ENCODE measurements at regions not wholly inside any gene's neighbourhood (a gene's known extent, or its start where the extent isn't known, plus 50 kb on each side); places are given as distances from the start of the nearest gene placed in this dataset.

DNA sequence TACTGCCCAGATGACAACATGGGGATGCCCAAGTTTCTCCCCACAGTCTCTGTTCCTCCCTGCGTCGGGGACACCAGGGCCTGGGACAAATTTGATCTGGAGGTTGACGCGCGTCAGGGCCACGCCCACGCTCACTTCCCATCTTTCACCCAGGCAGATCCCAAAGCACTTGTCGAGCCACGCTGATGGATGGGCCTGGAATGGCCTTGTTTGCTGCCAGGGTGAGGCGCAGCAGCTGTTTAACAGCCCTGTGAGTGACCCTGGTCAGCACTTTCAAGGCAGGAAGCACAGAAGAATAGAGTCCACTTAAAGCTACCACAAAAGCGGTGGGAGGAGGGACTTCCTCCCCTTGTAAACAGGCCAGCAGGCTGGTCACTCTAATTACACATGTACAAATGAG lies 324.7 kb upstream of the JARID2 start:
- peak; percentile 95 to 98 (median 96) for DNase-seq

GRCh38 chr6:14921878-14922671 lies 323.8 kb upstream of the JARID2 start:
- DNase-seq: peak; percentile 85 to 96 (median 92)

DNA sequence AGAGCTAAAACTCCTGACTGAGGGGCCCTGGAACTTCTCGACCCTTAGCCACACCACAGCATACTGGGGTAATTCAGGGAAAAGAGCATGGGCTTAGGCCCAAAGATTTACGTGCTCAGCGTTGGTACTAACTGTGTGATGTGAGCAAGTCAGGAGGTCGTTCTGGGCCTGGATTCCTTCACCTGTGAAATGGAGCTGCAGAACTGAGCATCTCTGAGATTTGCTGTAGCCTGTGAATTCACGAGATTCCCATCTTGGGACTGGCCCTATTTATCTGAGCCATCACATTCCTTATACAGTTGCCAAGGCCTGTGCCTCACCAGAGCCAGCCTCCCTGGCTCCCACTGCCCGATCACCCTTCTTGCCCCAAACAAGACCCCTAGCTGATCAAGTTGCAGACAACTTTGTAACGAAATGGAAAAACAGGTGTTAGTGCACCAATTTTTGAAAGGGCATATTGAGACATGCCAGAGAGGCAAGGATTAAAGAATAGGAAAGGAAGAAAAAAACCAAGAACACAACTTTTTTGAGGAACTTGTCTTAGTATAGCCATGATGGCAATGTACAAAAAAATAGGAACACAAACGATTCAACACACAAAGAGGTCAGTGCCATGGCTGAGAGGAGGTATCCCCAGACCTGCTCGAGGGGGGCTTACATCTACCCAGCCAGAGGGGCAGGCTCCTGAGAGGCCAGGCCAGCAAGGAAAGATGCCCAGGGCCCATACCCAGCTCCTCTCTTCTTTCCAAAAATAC lies 323.0 kb upstream of the JARID2 start:
- peak in 2 of 4 experiments; percentile 35 to 58 for DNase-seq

DNA sequence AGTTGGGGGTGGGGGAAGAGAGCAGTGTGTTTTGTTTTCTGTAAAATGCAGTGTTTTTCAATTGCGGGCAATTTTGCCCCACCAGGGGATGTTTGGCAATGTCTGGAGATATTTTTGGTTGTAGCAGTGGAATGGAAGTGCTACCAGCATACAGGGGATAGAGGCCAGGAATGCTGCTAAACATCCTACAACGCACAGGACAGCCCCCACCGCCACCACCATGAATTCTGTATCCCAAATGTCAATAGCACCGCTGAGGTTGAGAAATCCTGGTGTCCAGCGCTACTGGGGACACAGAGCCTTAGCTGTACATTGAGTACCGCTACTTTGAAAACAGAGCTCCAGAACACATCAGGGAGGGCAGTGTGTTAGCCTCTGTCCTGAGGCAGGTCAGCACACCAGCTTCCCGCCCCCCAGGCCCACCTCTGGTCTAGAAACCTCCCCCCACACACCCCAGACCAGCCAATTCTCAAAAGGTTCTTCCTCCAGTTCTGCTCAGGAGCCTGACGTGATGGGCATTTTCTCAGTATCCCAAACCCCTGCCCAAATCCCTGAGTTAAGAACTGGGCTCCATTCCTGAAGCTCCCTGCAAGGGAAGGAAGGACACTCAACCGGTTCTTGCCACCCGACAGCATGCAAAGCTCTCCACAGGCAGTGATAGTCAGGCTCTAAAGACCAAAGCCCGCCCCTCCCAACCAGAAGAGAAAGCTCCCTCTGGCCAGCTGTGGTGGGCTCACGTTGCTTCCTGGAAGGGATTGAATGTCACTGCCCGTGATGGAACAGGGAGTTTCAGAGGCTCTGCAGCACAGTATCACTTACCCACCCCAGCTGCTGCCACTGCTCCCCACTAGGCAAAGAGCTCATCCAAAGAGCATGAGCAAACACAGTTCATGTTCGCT lies 321.5 kb upstream of the JARID2 start:
- DNase-seq: no peak

DNA sequence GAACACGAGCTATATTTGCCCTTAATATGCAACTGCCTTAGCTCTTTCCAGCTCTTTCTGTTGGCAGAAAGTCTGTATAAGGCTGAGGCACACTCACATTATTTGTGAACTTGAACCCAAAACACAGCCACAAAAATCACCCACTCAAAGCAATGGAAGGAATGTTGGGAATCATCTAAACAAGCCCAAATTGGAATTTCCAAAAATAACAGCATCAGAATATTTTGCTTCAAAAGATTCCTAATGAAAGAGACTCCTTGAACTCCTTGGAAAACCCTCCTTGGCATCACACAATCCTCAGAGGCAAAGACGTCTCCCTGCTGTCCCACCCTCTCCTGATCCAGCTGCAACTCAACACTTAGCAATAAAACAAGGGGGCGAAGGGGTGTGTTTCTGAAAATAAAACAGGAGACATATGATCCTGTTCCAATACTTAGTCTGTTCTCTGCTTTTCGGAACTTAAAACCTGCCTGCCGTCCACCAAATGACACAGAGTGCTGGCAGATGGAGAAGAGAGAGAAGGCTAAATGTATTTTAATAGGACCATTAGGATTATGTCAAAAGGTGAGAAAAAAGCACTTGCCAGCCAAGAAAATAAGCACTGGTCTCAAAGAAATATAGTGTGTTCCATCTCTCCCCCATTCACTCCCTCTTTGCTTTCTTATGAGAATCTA lies 320.7 kb upstream of the JARID2 start:
- no peak for DNase-seq

DNA sequence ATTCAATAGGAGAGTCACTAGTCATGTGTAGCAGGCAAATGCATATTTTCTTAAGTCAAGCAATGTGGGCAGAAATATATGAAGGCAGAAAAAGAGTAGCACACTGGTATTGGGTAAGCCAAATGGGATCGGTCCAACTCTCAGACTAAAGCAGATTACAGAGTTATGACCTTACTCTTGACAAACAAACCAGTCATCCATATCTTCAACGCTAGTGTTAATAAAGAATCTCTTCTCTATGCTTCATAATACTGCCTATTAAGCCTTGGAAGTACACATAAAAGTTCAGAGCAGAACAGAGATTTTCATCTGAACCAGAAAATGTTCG lies 320.2 kb upstream of the JARID2 start:
- DNase-seq: peak in 1 of 4 experiments; percentile 50

DNA sequence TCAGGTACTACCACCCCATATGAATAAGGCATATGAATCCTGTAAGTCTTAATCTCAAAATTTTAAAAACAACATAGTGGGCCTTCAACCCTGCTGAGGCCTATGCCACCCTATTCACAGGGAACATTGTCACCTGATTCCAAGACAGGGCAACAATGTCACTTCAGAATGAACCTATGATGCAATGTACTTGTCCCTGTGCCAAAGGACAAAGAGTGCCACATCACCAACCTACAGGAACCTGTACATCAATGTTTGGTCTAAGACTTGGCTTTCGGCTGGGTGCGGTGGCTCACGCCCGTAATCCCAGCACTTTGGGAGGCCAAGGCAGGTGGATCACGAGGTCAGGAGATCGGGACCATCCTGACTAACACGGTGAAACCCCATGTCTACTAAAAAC lies 318.5 kb upstream of the JARID2 start:
- no peak for DNase-seq

DNA sequence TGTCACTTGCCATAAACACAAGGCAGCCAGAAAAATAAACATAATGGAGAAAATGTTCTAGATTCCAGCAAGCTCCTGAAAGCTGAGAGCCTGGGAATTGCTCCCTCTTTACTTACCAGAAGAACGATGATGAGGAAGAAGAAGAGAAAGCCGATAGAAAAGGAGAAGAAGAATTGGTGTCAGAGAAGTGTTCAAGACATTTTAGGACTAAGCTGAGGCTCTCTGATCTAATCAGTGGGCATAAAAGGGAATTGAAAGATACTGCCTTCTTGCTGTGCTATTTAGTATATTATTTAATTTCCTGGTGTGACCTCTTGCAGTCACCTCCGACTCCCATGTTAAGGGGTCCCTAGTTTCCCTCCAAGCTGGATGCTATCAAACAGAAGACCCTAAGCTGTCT lies 316.6 kb upstream of the JARID2 start:
- peak in 2 of 4 experiments; percentile 59 to 61 for DNase-seq

- DNase-seq: no peak
Observed at GRCh38 chr6:14930366-14930989, 315.4 kb upstream of the JARID2 start.

DNA sequence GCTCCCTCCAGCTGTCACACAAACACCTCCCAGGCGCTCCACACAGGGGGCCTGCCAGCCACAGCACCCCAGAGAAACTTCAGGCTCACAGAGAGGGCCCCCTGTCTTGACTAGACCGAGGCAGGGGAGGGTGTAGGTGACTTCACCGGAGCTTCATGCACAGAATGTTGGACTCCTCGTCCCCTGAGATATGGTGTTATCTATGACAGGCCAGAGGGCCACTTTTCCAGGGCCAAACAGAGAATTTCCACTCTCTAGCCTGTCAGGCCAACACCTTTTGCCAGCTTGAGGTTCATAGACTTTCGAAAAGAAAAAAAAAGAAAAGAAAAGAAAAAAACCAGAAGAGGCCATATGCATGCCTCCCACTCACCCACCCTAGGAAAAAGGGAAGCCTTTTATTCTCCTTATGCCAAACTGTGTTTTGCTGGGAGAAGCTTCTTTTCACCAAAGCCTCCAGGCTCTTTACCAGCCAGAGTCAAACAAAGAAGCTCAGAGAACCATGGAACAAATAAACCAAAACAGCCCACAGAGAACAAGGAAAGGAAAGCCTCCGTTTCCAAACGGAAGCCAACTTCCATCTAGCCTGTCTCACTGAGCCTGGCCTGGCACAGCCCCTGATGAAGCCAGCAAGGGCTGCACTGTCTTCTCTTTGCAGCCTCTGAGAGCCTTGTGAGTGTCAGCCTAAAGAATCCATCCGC lies 313.2 kb upstream of the JARID2 start:
- DNase-seq: peak; percentile 43 to 70 (median 66)

DNA sequence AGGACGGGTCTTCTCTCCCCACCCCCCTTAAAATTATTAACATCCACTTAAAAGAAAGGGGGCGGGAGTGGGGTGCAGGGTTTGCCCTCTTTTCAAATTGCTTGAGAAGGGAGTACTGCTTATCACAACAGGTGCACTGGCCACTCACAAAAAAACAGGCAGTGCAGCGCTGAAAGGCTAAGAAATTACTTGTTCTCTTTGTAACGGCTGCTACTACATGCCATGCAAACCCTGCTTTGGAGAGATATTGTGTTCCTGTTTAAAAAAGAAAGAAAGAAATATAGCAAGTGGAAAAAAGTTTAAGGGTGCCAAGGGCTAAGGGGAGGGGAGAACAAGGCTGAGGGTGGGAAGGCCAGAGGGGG lies 312.7 kb upstream of the JARID2 start:
- no peak for DNase-seq

- DNase-seq: peak in 3 of 4 experiments; percentile 36 to 44 (median 38)
Observed at GRCh38 chr6:14934013-14934412, 311.9 kb upstream of the JARID2 start.

- DNase-seq: no peak
Observed at GRCh38 chr6:14934844-14935243, 311.0 kb upstream of the JARID2 start.

GRCh38 chr6:14936861-14937260 lies 309.0 kb upstream of the JARID2 start:
- no peak for DNase-seq

- DNase-seq: no peak
Observed at GRCh38 chr6:14943116-14943515, 302.8 kb upstream of the JARID2 start.

- DNase-seq: no peak
Observed at GRCh38 chr6:14944593-14944992, 301.3 kb upstream of the JARID2 start.

DNA sequence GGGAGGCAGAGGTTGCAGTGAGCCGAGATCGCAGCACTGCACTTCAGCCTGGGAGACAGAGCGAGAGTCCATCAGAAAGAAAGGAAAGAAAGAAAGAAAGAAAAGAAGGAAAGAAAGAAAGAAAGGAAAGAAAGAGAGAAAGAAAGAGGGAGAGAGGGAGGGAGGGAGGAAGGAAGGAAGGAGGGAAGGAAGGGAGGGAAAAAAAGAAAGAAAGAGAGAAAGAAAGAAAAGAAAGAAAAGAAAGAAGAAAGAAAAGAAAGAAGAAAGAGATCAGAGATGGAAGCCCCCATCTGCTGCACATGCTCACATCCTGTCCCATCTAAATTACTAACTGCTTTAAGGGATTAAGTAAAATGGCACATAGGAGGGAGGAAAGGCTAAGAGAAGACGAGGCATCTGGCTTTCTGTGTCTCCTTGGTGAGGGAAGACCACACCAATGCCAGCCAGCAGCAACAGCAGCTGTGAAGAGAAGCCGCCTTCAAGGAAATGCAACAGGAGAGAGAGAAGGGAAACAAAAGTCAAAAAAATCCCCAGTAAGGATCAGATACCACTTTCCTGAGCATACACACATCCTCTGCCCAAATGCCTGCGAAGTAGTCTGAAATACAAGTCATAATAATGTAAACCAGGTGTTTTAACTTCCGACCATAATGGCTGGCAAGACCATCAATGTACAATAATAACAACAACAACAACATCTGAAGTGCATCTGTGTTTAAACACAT lies 300.2 kb upstream of the JARID2 start:
- no peak for DNase-seq

DNA sequence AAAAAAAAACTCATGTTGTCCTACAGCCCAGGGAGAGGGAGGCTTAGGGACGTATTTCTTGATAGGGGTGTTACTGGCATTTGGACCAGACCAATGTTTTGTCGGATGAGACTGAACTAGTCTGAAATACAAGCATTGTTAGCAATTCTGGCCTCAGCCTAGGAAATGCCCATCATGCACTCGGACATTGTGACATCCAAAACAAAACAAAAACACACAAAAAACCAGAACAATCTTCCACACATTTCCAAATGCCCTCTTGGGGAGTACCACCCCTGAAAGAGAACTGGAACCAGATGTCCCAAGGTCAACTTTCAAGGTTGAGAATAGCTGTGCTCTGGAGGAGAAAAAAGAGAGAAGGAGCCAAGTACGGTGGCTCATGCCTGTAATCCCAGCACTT lies 299.1 kb upstream of the JARID2 start:
- DNase-seq: no peak

DNA sequence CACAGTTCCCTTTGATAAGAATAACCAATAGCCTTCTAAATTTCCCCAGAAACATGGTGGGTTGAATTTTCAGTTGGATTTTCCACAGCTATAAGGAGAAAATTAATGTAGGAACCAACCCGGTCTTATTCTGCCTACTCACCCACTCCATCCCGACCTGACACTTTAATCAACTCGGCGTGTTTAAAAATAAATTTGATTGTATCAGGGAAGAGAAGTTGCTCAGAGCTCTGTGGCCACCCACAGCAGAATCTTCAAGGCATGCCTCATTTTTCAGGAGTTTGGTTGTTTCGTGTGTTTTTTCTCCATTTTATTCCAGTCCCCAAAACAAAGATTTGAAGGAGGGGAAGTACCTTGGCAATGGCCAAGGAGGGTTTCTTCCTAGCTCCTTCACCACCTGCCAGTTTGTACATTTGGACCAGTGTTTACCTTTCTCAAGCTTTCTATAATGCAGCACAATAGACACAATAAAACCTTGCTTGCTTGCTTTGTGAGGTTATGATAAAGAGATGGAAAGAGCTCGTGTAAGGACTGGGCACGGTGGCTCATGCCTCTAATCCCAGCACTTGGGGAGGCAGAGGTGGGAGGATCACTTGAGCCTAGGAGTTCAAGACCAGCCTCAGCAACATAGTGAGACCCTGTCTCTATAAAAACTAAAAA lies 297.2 kb upstream of the JARID2 start:
- no peak for DNase-seq
